ENCODE measurements at regions not wholly inside any gene's neighbourhood (a gene's known extent, or its start where the extent isn't known, plus 50 kb on each side); places are given as distances from the start of the nearest gene placed in this dataset.
"Not testable (repeated sequence)": the region's sequence is repeated elsewhere in the genome, so short reads cannot be mapped to it uniquely, and the experiment has no call there.

DNA sequence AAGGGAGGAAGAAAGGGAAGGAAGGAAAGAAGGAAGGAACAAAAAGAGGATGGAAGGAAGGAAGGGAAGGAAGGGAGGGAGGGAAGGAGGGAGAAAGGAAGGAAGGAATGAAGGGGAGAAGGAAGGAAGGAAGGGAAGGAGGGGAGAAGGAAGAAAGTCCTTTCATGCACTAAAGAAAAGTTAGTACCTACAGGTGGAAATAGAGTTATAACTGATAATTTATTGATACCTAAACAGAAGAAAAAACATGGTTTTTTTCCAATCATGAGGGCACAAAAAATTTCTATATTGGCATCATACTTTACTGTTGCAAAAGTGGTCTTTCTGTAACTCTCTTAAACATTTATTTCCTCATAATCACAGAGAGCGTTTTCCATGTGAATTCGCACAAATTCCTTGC lies 659.4 kb downstream of the MAFB start:
- Histone ChIP-seq H3K27me3 (no peaks in the 10 kb centered on the region), H3K36me3 (no peaks in the 10 kb centered on the region), H3K27ac (no peak overlapping the region), H3K4me1 (ENCODE audit: control insufficient read depth in 1 of 2, insufficient read depth in 1 of 2, low read depth in 1 of 2, low read length in 1 of 2) (no peaks in the 10 kb centered on the region), H3K4me3 (ENCODE audit: low read depth in 1 of 2, low read length in 1 of 2) (no peak overlapping the region), H3K9me3 (no peaks in the 10 kb centered on the region)
- TF ChIP-seq, protein P1, sequence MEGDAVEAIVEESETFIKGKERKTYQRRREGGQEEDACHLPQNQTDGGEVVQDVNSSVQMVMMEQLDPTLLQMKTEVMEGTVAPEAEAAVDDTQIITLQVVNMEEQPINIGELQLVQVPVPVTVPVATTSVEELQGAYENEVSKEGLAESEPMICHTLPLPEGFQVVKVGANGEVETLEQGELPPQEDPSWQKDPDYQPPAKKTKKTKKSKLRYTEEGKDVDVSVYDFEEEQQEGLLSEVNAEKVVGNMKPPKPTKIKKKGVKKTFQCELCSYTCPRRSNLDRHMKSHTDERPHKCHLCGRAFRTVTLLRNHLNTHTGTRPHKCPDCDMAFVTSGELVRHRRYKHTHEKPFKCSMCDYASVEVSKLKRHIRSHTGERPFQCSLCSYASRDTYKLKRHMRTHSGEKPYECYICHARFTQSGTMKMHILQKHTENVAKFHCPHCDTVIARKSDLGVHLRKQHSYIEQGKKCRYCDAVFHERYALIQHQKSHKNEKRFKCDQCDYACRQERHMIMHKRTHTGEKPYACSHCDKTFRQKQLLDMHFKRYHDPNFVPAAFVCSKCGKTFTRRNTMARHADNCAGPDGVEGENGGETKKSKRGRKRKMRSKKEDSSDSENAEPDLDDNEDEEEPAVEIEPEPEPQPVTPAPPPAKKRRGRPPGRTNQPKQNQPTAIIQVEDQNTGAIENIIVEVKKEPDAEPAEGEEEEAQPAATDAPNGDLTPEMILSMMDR (IDR thresholded peaks at IDR 0.05), result no peak

DNA sequence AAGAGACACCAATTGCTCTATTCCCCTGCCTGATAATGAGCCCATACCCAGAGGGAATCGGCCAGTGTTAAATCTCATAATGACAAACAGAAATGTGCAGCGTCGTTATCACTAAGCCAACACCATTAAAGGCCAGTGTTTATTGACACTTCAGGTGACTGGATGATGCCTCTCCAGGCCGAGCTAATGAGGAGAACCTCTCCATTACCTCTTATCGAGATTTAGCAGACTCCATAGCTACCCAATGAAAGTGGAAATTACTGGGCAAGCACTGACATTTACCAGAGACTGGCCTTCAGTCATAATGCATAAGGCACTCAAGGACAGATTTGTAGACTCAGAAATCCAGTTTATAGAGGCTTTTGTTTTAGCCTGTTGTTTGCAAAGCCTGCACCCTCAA lies 669.5 kb downstream of the MAFB start:
- Histone ChIP-seq H3K9me3 (no peaks in the 10 kb centered on the region), H3K4me1 (ENCODE audit: control insufficient read depth in 1 of 2, insufficient read depth in 1 of 2, low read depth in 1 of 2, low read length in 1 of 2) (no peaks in the 10 kb centered on the region), H3K36me3 (no peaks in the 10 kb centered on the region), H3K27ac (no peak overlapping the region), H3K27me3 (no peaks in the 10 kb centered on the region), H3K4me3 (ENCODE audit: low read depth in 1 of 2, low read length in 1 of 2) (no peak overlapping the region)
- TF ChIP-seq, protein P1 (IDR thresholded peaks at IDR 0.05), result no peak

GRCh38 chr20:40017765-40018164 lies 671.3 kb downstream of the MAFB start:
- no peaks in the 10 kb centered on the region for H3K36me3 ChIP-seq
- no peaks in the 10 kb centered on the region for H3K27me3 ChIP-seq
- no peaks in the 10 kb centered on the region for H3K4me1 ChIP-seq (ENCODE audit: control insufficient read depth in 1 of 2, insufficient read depth in 1 of 2, low read depth in 1 of 2, low read length in 1 of 2)
- TF ChIP-seq, protein P1 (IDR thresholded peaks at IDR 0.05), result no peak
- no peaks in the 10 kb centered on the region for H3K9me3 ChIP-seq
- H3K4me3 ChIP-seq (ENCODE audit: low read depth in 1 of 2, low read length in 1 of 2), result no peak overlapping the region
- no peak overlapping the region for H3K27ac ChIP-seq

- Histone ChIP-seq H3K9me3 (no peaks in the 10 kb centered on the region), H3K36me3 (no peaks in the 10 kb centered on the region), H3K27ac (no peak overlapping the region), H3K4me1 (ENCODE audit: control insufficient read depth in 1 of 2, insufficient read depth in 1 of 2, low read depth in 1 of 2, low read length in 1 of 2) (no peaks in the 10 kb centered on the region), H3K4me3 (ENCODE audit: low read depth in 1 of 2, low read length in 1 of 2) (no peak overlapping the region), H3K27me3 (no peaks in the 10 kb centered on the region)
- TF ChIP-seq, protein P1 (IDR thresholded peaks at IDR 0.05), result no peak
These were observed 672.1 kb downstream of the MAFB start for GRCh38 chr20:40016890-40017289.

DNA sequence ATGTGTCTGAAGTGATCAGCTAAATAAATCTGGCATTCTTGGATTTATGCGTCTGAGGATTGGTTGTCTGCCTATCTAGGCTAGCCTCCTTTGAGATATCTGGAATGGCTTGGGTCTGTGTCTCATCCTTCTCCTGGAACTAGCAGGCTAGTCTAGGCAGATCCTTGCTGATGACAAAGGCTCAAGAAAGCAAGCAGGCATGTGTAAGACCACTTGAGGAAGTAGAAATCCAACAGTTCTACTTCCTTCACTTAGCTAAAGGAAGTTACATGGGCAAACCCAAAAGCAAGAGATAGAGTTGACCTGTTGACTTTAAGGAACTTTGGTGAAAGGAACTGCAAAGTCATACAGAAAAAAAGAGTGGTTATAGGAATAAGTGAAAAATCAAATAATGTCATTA lies 672.6 kb downstream of the MAFB start:
- Histone ChIP-seq H3K4me1 (ENCODE audit: control insufficient read depth in 1 of 2, insufficient read depth in 1 of 2, low read depth in 1 of 2, low read length in 1 of 2) (no peaks in the 10 kb centered on the region), H3K36me3 (no peaks in the 10 kb centered on the region), H3K4me3 (ENCODE audit: low read depth in 1 of 2, low read length in 1 of 2) (no peak overlapping the region), H3K27me3 (no peaks in the 10 kb centered on the region), H3K27ac (no peak overlapping the region), H3K9me3 (no peaks in the 10 kb centered on the region)
- TF ChIP-seq, protein P1 (IDR thresholded peaks at IDR 0.05), result no peak

- H3K27me3 ChIP-seq; H3K4me3 ChIP-seq (ENCODE audit: low read depth in 1 of 2, low read length in 1 of 2); H3K27ac ChIP-seq; H3K36me3 ChIP-seq; H3K9me3 ChIP-seq; H3K4me1 ChIP-seq (ENCODE audit: control insufficient read depth in 1 of 2, insufficient read depth in 1 of 2, low read depth in 1 of 2, low read length in 1 of 2): not testable (repeated sequence)
These were observed 677.0 kb downstream of the MAFB start for GRCh38 chr20:40012026-40012425.

Measured in neutrophil (primary cell).